CD4-positive, alpha-beta T cell treated with Interleukin-6 for 4 hours (primary cell): ENCODE measurements at regions not wholly inside any gene's neighbourhood (a gene's known extent, or its start where the extent isn't known, plus 50 kb on each side); places are given as distances from the start of the nearest gene placed in this dataset.

Source experiments
- DNase-seq: peaks from one replicate; pipeline ENCODE4 v3.0.0-alpha.2; 2020; ENCODE audit warnings: mixed read lengths

GRCh38 chr15:87347806-87348515 lies 908.6 kb downstream of the NTRK3 start:
- no peak for DNase-seq

DNA sequence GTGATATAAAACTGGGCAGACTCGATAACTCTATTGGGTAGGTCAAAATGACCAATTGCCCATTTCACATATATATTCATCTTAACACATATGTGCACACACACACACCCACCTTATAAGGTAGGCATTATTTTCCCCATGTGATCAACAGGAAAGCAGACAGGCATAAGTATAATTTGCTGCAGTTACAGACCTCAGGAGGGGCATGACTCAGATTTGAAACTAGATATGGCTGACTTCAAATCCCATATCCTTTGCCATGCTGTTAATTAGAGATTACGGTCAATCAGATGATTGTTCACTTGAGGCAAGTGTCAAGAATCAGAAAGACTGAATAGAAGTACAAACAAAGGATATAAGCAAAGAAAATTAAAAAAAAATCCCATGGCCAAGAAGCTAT lies 910.6 kb downstream of the NTRK3 start:
- DNase-seq: no peak

DNA sequence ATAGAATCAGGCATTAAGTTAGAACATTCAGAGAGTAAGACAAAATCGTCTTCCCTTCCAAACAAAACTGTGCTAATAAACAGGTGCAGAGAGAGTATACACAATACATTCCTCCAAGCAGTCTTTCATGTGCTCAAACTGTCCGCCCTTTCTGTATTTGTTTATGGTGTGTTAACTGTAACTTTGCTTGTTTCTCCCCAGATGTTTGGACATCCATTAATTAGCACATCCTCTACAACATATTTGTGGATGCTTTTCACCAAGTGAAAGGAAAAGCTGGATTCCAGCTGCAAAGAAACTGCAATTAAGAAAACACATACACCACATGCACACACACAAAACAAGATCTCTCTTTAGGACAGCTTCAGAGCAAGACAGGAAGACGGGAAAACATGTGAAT lies 912.6 kb downstream of the NTRK3 start:
- DNase-seq: no peak

DNA sequence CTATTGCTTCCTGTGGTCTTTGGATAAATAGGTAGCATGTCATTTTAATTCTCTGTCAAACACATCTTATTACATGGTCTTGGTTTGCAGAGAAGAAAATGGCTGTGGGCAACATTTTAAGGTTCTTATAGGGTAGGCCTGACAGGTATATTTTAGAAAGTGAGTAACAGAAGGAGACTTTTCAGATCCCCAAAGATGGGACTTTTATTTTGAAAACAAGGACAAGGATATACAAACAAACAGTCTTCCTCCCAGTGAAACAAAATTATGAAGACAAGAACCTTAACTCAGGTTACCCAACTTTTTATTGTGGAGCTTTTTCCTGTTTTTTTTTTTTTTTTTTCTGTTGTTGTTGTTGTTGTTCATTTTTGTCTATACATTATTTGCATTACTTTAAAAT lies 916.2 kb downstream of the NTRK3 start:
- DNase-seq: no peak

- DNase-seq: no peak
Measured at GRCh38 chr15:87326269-87326668, 930.3 kb downstream of the NTRK3 start.

GRCh38 chr15:87322870-87323269 lies 933.7 kb downstream of the NTRK3 start:
- DNase-seq: no peak

DNA sequence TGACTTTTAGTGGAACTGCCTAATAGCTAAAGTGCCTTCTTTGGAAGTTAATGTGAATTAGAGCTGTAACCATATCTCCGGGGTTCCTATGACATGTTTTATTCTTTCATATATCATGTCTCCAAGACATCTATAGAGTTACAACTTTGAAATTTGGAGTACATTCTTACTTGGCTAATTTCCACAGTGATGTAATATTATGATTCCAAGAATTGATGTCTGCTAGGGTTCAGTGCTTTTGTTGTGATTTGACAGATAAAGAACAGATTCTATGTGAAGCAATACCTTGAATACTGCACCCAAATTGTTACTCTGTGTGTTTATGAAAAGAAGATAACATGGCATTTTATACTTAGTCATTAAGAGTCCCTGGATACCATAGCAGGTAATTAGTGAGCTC lies 934.3 kb downstream of the NTRK3 start:
- no peak for DNase-seq

DNA sequence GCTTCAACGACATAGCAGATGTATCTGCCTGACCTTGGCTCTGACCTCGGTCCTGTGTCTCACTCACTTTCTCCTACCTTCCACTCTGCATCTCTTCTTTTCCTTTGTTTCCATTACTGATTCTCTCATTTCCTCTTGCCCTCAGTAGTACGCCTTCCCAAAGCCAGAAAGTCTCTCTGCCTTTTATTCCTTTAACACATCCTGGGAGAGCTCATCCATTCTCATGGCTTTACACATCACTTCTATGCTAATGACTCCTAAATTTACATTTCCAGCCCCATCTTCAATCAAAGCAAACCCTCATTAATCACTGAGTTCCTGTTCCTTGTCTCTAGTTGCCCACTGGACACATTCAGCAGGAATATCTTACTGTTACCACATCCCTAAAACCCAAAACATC lies 938.6 kb downstream of the NTRK3 start:
- DNase-seq: no peak

DNA sequence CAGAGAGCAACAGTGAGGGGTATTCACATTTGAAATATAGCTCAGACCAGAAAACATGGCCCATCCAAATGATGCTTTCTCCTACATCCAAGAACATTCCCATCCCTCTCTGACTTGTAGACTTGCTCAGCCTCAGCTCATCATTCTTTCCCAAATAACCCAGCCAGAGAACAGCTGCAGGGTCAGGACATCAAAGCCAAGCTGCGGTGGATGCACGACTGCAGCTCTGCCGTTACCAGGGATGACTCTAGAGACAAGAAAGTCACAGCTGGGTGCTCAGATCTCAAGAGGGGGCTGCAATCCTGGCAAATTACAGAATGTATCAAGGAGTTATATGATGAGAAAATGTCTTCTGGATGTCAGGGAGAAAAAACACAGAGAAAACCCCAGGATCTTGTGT lies 944.3 kb downstream of the NTRK3 start:
- DNase-seq: no peak

DNA sequence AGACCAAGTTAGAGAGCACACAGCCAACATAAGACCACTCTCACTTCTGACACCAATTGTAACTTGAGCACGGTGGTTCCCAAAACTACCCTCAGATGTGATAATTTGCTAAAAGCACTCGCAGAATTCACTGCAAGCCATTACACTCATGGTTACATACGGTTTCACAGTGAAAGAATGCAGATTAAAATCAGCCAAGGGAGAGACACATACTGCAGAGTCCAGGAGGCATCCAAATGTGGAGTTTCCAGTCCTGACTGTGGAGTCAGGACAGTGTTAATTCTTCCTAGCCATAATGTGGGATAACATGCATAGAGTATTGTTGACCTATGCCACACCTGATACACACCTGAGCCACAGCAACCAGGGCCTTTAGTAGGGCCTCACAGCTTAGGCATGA lies 956.4 kb downstream of the NTRK3 start:
- DNase-seq: no peak

DNA sequence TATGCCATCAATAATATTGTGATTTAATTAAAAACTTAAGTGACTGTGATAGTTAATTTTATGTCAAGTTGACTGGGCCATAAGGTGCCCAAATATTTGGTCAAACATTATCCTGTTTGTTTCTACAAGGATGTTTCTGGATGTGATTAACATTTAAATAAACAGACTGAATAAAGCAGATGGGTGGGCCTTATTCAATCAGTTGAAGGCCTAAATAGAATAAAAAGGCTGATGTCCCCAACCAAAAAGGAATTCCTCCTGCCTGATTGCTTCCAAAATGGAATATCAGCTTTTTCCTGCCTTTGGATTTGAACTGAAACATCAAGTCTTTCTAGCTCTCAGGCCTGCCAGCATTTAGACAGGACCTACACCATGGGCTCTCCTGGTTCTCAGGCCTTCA lies 961.7 kb downstream of the NTRK3 start:
- no peak for DNase-seq

- DNase-seq: no peak
Measured at GRCh38 chr15:87293031-87293430, 963.5 kb downstream of the NTRK3 start.

DNA sequence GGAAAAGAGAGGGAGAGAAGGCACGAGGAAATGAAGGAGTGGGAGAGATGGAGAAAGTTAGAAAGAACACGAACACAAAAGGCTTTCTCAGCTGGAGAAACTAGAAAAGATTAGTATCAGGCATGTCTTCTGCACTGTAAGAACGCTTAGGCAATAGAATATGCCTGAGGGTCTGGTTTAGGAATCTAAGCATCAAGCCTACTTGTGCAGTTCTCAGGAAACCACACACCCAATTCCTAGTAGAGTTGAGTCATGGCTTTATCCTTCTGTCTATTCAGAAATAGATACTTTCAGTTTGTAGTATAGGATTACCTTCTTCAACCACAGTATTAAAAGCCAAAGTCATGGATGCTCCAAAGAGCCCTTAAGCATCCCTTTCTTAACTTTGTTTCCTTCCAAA lies 969.4 kb downstream of the NTRK3 start:
- DNase-seq: no peak

GRCh38 chr15:87269566-87269965 lies 987.0 kb downstream of the NTRK3 start:
- no peak for DNase-seq

- DNase-seq: no peak
Measured at GRCh38 chr15:87268675-87269074, 987.9 kb downstream of the NTRK3 start.

DNA sequence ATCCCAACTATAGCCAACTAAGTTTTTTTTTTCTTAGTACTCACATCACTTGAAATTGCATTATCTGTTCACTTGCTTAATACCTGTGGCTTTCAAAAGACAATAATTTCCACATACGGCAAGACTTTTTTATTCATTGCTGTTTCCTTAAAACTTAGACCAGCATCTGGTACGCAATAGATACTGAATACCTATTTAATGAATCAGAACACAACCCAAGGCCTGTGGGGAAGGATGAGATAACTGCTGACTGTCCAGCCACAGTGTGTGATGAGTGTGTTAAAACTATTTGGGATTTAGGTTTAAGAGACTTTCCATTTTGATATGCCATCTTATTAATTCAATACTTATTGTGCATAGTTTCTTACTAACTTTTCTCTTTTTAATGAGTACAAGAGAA lies 988.7 kb downstream of the NTRK3 start:
- DNase-seq: no peak

- no peak for DNase-seq
Measured at GRCh38 chr15:87263871-87264270, 992.7 kb downstream of the NTRK3 start.

GRCh38 chr15:87263296-87263695 lies 993.2 kb downstream of the NTRK3 start:
- no peak for DNase-seq

DNA sequence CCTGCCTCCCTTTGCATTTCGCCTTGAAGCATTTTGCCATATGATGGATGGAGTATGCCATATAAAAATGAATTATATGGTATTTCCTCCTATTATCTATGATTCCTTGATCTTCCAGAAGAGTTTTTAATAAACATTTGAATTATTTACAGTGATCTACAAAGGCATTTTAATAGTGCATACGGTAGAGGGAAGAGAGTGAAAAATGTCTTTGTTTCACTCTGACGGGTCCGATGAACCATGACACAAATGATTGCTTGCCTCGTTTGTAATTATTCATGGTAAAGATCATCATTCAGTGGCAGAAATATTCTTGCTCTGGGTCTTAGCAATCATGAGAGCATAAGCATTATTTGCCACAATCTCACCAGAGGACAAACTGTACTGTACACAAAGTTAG lies 1010.9 kb downstream of the NTRK3 start:
- no peak for DNase-seq

DNA sequence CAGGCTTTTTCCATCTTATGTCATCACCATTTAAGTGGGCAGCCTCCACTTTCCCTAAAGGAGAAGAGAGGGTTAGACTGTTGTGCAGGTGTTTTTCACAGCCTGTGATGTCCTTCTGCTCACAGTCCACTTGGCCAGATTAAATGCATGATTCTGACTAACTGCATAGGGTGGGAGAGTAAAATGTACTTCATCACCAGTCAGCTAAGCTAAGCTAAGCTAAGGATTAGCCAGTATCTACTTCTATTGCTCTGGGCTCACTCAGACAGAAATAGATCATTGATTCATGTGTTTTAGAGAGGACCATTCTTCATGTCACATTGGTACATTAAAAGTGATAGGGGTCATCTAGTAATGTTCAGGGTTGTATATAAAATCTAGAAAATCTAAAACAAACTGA lies 1013.1 kb downstream of the NTRK3 start:
- no peak for DNase-seq

DNA sequence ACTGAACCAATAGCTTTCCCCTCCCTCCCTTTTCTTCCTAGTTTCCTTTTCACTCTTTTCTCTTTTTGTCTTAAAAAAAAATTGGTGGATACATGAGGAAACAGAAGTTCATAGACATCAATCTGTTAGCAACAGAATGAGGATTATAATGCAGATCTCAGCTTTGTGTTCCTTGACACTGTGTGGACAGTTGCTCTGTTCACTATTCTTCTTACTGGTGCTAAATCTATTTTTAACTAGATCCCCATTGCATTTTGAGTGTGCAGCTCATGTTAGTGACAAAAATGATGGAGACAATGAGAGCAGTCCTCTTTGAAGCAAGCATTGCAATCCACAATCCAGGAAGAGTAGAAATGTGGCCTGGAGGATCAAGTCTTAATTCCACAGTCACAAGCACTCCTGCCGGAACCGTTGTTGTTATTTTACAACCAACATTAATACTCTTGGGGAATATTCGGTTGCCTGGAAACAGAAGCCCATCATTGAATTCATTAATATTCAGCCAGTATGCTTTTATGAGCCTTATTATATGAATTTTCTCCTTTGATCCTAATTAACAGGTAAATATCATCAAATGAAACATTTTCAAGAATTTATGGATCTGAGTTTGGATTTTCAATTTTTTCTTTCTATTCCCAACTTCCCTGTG lies 1016.8 kb downstream of the NTRK3 start:
- no peak for DNase-seq

DNA sequence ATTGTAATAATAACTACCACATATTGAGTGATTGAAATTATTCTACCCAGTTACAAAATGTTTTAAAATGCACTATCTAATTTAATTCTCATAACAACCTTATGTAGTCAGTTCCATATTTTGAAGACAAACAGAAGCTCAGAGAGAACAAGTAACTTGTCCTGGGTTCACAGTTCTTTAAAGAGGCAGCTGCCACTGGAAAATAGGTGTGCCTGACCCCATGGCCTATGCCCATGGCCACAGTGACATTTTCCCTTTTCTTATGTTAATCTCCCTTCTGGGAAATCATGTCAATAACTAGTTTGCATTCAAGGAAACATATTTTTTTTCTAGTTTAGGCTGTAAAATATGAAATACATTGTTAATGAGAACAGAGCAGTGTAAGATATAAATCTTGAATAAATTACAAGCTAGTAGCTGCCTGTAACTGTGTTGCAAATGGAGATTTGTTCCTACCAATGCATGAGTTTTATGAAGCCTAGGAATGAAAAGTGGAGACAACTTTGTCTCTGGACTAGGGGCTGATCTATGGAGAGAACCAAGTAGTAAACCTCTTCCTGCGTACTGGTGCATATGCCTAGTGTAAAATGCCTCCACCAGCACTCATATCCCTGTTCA lies 1018.0 kb downstream of the NTRK3 start:
- DNase-seq: no peak

DNA sequence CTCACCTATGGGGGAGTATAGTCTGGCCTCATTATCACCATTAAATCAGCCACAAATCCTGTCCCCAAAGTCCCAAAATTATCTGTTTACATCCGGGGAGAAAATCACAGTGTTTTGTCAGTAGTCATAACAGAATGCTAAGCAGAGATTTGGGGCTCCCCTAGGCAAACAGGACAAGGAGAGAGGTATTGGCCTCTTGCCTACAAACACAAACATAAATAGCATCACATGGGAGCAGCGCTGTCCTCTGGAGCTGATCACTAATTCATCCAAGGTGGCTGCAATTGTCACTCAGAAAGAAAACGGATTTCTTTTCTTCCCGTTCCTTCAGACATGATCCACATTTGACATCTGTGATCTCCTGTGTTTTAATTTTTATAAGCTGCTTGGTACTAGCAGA lies 1028.1 kb downstream of the NTRK3 start:
- no peak for DNase-seq

GRCh38 chr15:87227846-87228245 lies 1028.7 kb downstream of the NTRK3 start:
- DNase-seq: no peak

- DNase-seq: no peak
Measured at GRCh38 chr15:87225436-87225835, 1031.1 kb downstream of the NTRK3 start.
